GM19351 (cell line): ENCODE measurements at regions not wholly inside any gene's neighbourhood (a gene's known extent, or its start where the extent isn't known, plus 50 kb on each side); places are given as distances from the start of the nearest gene placed in this dataset.

Experiments
- ATAC-seq: cut with Tn5 transposase; IDR thresholded peaks from one replicate; pipeline ENCODE4 v1.9.1; 2021; ENCODE audit warnings: mild to moderate bottlenecking, moderate library complexity; ENCODE audit not compliant: unreplicated experiment

GRCh38 chr3:43865887-43866528 is 175.3 kb downstream of the ABHD5 start:
- ATAC-seq = no peak

DNA sequence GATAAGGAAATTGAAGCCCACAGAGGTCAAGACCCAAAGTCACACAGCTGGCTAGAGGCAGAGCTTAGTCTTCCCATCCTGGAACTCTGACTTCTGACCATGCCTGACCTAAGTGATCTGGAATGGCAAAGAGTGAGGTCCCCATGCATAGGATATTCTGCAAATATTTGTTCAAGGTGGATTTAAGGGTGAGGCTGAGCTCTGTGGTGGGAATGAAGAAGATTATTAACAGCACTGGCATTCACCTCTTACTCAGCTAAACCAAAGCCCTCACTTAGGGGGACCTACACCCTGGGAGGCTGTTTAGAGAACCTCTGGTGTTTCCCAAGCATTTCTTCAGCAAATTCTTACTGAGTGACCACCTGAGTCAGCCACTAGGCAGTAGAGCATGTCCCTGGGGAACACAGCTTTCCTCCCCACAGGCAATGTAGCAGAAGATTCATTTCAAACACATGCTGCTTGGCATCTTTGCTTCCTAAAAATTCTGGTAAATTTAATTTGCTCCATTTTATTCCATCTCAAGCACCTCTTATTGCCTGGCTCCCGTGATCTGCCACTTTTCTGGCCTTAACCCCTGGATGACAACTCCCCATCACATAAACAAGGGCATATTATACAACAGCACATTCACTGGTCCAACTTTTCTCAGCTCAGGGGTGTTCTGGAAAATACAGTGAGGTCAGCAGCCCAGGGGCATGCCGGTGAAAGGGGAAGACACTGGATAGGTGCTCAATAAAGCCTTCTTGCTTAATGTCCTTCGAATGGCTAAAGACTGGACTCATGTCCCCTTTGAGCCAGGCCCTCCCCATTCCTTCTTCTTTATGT is 176.0 kb downstream of the ABHD5 start:
- ATAC-seq = no peak

- ATAC-seq = no peak
These were observed 176.8 kb downstream of the ABHD5 start for GRCh38 chr3:43867436-43868072.

DNA sequence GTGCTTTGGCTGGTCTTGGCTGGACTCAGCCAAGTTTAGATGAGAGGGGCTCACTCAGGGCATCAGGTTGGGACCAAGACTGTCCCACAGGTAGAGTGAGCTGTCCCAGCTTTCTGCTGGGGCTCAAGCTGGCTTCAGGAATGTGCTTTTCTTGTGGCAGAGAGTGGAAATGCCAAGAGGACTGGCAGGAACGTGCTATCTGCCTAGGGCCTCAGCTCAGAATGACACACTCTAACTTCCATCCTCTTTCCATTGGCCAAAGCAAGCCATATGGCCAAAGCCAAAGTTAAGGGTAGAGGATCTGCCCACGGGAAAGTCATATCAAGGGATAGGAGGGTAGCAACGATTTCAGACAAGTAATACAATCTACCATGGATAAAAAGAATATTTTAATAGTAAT is 178.8 kb downstream of the ABHD5 start:
- ATAC-seq = no peak

GRCh38 chr3:43870120-43870519 is 179.4 kb downstream of the ABHD5 start:
- no peak for ATAC-seq

- no peak for ATAC-seq
These were observed 180.3 kb downstream of the ABHD5 start for GRCh38 chr3:43870844-43871626.

DNA sequence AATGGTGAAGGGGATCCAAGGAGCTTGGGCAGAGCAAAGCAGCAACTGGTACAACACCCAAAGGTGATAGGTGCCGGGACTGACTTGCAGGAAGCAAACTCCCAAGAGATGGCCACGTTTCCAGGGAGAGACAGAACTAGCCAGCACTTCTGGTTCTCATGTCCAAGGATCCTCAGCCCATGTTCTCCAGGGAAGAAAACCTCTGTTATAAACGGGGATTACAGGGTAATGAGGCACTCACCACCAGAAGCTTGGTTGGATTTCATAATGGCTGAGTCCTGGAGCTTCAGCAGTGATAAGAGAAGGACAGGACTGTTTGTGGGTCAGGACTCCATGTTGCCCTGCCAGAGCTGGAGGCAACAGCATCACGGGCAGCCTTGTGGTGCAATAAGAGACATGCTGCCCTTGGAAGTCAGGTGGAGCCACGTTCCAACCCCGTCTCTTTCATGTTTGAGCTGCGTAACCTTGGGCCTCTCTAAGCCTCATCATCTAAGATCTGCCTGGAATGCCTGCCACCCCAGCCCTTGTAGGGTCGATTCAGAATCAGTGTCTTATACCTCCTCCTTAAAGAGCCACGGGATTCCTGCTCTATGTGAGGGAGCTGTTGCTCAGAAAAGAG is 181.0 kb downstream of the ABHD5 start:
- no peak for ATAC-seq

- ATAC-seq = no peak
These were observed 181.6 kb downstream of the ABHD5 start for GRCh38 chr3:43872301-43872700.

DNA sequence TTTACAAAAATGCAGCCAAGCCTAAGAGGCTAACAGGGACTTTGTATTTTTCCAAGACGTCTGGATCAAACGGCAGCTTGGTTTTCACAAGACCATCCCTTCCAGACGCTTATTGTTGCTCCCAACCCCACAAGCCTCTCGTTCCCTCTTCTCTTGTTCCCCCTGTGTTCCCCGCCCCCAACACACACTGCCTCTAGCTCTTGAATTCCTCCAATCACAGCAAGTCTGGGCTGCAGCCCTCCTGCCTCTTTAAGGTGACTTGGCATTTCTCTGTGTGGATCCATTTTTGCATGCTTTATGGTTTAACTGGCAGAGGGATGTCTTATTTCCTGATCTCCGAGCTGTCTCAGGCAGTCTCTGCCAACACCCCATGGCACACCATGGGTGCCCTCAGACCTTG is 182.2 kb downstream of the ABHD5 start:
- no peak for ATAC-seq

- ATAC-seq = no peak
These were observed 183.0 kb downstream of the ABHD5 start for GRCh38 chr3:43873723-43874122.

- no peak for ATAC-seq
These were observed 183.6 kb downstream of the ABHD5 start for GRCh38 chr3:43874290-43874689.

- ATAC-seq = no peak
These were observed 184.0 kb downstream of the ABHD5 start for GRCh38 chr3:43874731-43875130.

GRCh38 chr3:43876648-43877047 is 185.9 kb downstream of the ABHD5 start:
- ATAC-seq = no peak

- ATAC-seq = peak; percentile 72
These were observed 188.4 kb downstream of the ABHD5 start for GRCh38 chr3:43879166-43879565.

- no peak for ATAC-seq
These were observed 192.4 kb downstream of the ABHD5 start for GRCh38 chr3:43882976-43883680.

DNA sequence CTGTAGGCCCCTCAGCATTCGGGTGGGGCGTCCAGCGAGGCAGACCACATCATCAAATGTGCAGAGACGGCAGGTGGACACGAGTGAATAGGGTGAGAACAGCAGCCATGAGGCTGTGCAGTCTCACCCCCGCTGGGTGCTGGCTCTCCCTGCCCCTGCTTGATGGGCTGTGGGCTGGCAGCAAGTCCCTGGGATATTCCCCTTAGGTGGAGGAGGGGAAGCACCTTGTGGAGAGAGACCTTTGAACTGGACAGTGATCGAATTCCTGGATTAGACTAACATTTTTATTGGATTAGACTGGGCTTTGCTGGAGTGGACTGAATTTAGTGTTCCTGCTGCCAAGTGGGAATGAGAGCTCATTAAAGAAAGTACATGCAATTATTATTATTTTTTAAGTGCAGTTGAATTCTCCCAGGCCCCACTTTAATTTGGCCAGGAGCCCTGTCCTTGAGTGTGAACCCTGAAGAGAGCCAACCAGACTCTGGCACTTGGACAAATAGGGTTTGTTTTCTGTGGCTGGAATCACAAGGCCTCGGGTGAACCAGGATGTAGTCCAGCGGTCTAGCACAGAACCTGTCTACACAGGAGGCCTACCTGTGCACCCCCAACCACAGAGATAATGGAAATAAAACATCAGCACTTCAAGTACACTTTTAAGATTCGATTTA is 193.1 kb downstream of the ABHD5 start:
- ATAC-seq = no peak

DNA sequence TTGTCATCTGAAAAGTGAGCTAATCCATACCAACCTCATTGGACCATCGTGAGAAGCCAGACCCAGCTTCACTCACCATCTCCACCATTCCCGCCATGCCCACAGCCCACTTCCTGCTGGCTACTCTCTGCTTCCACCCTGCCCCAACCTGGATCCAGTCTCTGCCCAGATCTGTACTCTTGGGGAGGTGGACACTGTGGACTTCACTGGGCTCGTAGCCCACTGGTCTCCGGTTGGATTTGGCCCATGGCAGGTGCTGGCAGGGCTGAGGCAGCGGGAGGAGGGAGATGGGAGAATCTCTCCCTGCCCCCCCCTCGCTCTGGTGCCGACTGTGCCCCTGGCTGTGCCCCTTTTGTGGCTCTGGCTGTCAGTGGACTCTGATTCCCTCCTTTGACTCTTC is 193.8 kb downstream of the ABHD5 start:
- no peak for ATAC-seq

- no peak for ATAC-seq
These were observed 195.3 kb downstream of the ABHD5 start for GRCh38 chr3:43885908-43886618.

- ATAC-seq = no peak
These were observed 201.3 kb downstream of the ABHD5 start for GRCh38 chr3:43892061-43892460.
